ENCODE measurements at regions not wholly inside any gene's neighbourhood (a gene's known extent, or its start where the extent isn't known, plus 50 kb on each side); places are given as distances from the start of the nearest gene placed in this dataset.

DNA sequence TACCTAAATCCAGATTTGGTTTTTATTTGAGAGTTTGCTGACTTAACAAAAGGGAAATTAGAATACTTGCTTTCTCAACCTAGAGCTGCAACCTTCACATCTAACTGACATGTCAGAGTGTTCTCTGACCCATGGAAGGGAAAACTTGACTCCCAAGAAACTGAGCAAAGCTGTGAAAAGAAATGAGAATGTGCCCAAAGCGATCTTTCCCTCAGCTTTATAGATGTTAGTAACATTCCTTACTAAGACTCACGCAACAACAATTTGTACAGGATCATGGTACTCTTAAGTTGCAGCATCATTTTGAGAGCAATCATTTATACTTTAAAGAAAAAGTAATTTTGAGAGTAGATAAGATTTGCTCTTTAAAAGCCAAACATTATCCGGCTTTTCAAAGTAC lies 117.0 kb upstream of the FBXL7 start:
- no peak for TF ChIP-seq POLR2AphosphoS5 (IDR thresholded peaks at IDR 0.05)
- TF ChIP-seq, protein P1, sequence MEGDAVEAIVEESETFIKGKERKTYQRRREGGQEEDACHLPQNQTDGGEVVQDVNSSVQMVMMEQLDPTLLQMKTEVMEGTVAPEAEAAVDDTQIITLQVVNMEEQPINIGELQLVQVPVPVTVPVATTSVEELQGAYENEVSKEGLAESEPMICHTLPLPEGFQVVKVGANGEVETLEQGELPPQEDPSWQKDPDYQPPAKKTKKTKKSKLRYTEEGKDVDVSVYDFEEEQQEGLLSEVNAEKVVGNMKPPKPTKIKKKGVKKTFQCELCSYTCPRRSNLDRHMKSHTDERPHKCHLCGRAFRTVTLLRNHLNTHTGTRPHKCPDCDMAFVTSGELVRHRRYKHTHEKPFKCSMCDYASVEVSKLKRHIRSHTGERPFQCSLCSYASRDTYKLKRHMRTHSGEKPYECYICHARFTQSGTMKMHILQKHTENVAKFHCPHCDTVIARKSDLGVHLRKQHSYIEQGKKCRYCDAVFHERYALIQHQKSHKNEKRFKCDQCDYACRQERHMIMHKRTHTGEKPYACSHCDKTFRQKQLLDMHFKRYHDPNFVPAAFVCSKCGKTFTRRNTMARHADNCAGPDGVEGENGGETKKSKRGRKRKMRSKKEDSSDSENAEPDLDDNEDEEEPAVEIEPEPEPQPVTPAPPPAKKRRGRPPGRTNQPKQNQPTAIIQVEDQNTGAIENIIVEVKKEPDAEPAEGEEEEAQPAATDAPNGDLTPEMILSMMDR (IDR thresholded peaks at IDR 0.05) = no peak
